ENCODE measurements at regions not wholly inside any gene's neighbourhood (a gene's known extent, or its start where the extent isn't known, plus 50 kb on each side); places are given as distances from the start of the nearest gene placed in this dataset.

GRCh38 chr1:14466006-14466405, 132.5 kb upstream of the KAZN start:
- no peaks in the 10 kb centered on the region for H3K9me3 ChIP-seq (ENCODE audit: control insufficient read depth, low read length)
- H3K27me3 ChIP-seq (replicated peaks; ENCODE audit: control insufficient read depth, insufficient read depth, low read length, poor library complexity, severe bottlenecking): no peaks in the 10 kb centered on the region
- H3K4me1 ChIP-seq (ENCODE audit: control insufficient read depth, insufficient read depth, low read length, poor library complexity, severe bottlenecking): no peaks in the 10 kb centered on the region
- DNase-seq: no peak
- no peak overlapping the region for H3K27ac ChIP-seq (ENCODE audit: insufficient read depth, low read length, poor library complexity, severe bottlenecking)
- H3K4me3 ChIP-seq (ENCODE audit: insufficient read depth, low read depth, low read length, poor library complexity, severe bottlenecking): no peak overlapping the region
- no peaks in the 10 kb centered on the region for H3K36me3 ChIP-seq (ENCODE audit: control insufficient read depth, insufficient read depth, low read length)

GRCh38 chr1:14467112-14467511, 131.4 kb upstream of the KAZN start:
- no peak overlapping the region for H3K27ac ChIP-seq (ENCODE audit: insufficient read depth, low read length, poor library complexity, severe bottlenecking)
- H3K27me3 ChIP-seq (replicated peaks; ENCODE audit: control insufficient read depth, insufficient read depth, low read length, poor library complexity, severe bottlenecking): no peaks in the 10 kb centered on the region
- no peak overlapping the region for H3K4me3 ChIP-seq (ENCODE audit: insufficient read depth, low read depth, low read length, poor library complexity, severe bottlenecking)
- H3K9me3 ChIP-seq (ENCODE audit: control insufficient read depth, low read length): no peaks in the 10 kb centered on the region
- H3K4me1 ChIP-seq (ENCODE audit: control insufficient read depth, insufficient read depth, low read length, poor library complexity, severe bottlenecking): no peaks in the 10 kb centered on the region
- DNase-seq: no peak
- H3K36me3 ChIP-seq (ENCODE audit: control insufficient read depth, insufficient read depth, low read length): no peaks in the 10 kb centered on the region

- Histone ChIP-seq H3K9me3 (ENCODE audit: control insufficient read depth, low read length) (no peaks in the 10 kb centered on the region), H3K27ac (ENCODE audit: insufficient read depth, low read length, poor library complexity, severe bottlenecking) (no peak overlapping the region), H3K4me3 (ENCODE audit: insufficient read depth, low read depth, low read length, poor library complexity, severe bottlenecking) (no peak overlapping the region), H3K27me3 (replicated peaks; ENCODE audit: control insufficient read depth, insufficient read depth, low read length, poor library complexity, severe bottlenecking) (no peaks in the 10 kb centered on the region), H3K4me1 (ENCODE audit: control insufficient read depth, insufficient read depth, low read length, poor library complexity, severe bottlenecking) (no peaks in the 10 kb centered on the region), H3K36me3 (ENCODE audit: control insufficient read depth, insufficient read depth, low read length) (no peaks in the 10 kb centered on the region)
- no peak for DNase-seq
Measured at GRCh38 chr1:14468751-14469150, 129.7 kb upstream of the KAZN start.

- Histone ChIP-seq H3K36me3 (ENCODE audit: control insufficient read depth, insufficient read depth, low read length) (no peaks in the 10 kb centered on the region), H3K27ac (ENCODE audit: insufficient read depth, low read length, poor library complexity, severe bottlenecking) (no peak overlapping the region), H3K27me3 (replicated peaks; ENCODE audit: control insufficient read depth, insufficient read depth, low read length, poor library complexity, severe bottlenecking) (no peaks in the 10 kb centered on the region), H3K4me3 (ENCODE audit: insufficient read depth, low read depth, low read length, poor library complexity, severe bottlenecking) (no peak overlapping the region), H3K4me1 (ENCODE audit: control insufficient read depth, insufficient read depth, low read length, poor library complexity, severe bottlenecking) (no peaks in the 10 kb centered on the region), H3K9me3 (ENCODE audit: control insufficient read depth, low read length) (no peaks in the 10 kb centered on the region)
- no peak for DNase-seq
Measured at GRCh38 chr1:14470802-14471201, 127.7 kb upstream of the KAZN start.

GRCh38 chr1:14474856-14475255, 123.6 kb upstream of the KAZN start:
- Histone ChIP-seq H3K9me3 (ENCODE audit: control insufficient read depth, low read length) (no peaks in the 10 kb centered on the region), H3K27me3 (replicated peaks; ENCODE audit: control insufficient read depth, insufficient read depth, low read length, poor library complexity, severe bottlenecking) (no peaks in the 10 kb centered on the region), H3K27ac (ENCODE audit: insufficient read depth, low read length, poor library complexity, severe bottlenecking) (no peak overlapping the region), H3K4me1 (ENCODE audit: control insufficient read depth, insufficient read depth, low read length, poor library complexity, severe bottlenecking) (no peaks in the 10 kb centered on the region), H3K4me3 (ENCODE audit: insufficient read depth, low read depth, low read length, poor library complexity, severe bottlenecking) (no peak overlapping the region), H3K36me3 (ENCODE audit: control insufficient read depth, insufficient read depth, low read length) (no peaks in the 10 kb centered on the region)
- DNase-seq: no peak

- Histone ChIP-seq H3K36me3 (ENCODE audit: control insufficient read depth, insufficient read depth, low read length) (no peaks in the 10 kb centered on the region), H3K4me3 (ENCODE audit: insufficient read depth, low read depth, low read length, poor library complexity, severe bottlenecking) (no peak overlapping the region), H3K27me3 (replicated peaks; ENCODE audit: control insufficient read depth, insufficient read depth, low read length, poor library complexity, severe bottlenecking) (no peaks in the 10 kb centered on the region), H3K9me3 (ENCODE audit: control insufficient read depth, low read length) (no peaks in the 10 kb centered on the region), H3K27ac (ENCODE audit: insufficient read depth, low read length, poor library complexity, severe bottlenecking) (no peak overlapping the region), H3K4me1 (ENCODE audit: control insufficient read depth, insufficient read depth, low read length, poor library complexity, severe bottlenecking) (no peaks in the 10 kb centered on the region)
- DNase-seq: no peak
Measured at GRCh38 chr1:14476170-14476955, 122.1 kb upstream of the KAZN start.

- DNase-seq: no peak
- Histone ChIP-seq H3K4me3 (ENCODE audit: insufficient read depth, low read depth, low read length, poor library complexity, severe bottlenecking) (no peak overlapping the region), H3K9me3 (ENCODE audit: control insufficient read depth, low read length) (no peaks in the 10 kb centered on the region), H3K27me3 (replicated peaks; ENCODE audit: control insufficient read depth, insufficient read depth, low read length, poor library complexity, severe bottlenecking) (no peaks in the 10 kb centered on the region), H3K27ac (ENCODE audit: insufficient read depth, low read length, poor library complexity, severe bottlenecking) (no peak overlapping the region), H3K36me3 (ENCODE audit: control insufficient read depth, insufficient read depth, low read length) (no peaks in the 10 kb centered on the region), H3K4me1 (ENCODE audit: control insufficient read depth, insufficient read depth, low read length, poor library complexity, severe bottlenecking) (no peaks in the 10 kb centered on the region)
Measured at GRCh38 chr1:14478120-14478519, 120.4 kb upstream of the KAZN start.

GRCh38 chr1:14479865-14480264, 118.6 kb upstream of the KAZN start:
- Histone ChIP-seq H3K4me1 (ENCODE audit: control insufficient read depth, insufficient read depth, low read length, poor library complexity, severe bottlenecking) (no peaks in the 10 kb centered on the region), H3K36me3 (ENCODE audit: control insufficient read depth, insufficient read depth, low read length) (no peaks in the 10 kb centered on the region), H3K27me3 (replicated peaks; ENCODE audit: control insufficient read depth, insufficient read depth, low read length, poor library complexity, severe bottlenecking) (no peaks in the 10 kb centered on the region), H3K4me3 (ENCODE audit: insufficient read depth, low read depth, low read length, poor library complexity, severe bottlenecking) (no peak overlapping the region), H3K27ac (ENCODE audit: insufficient read depth, low read length, poor library complexity, severe bottlenecking) (no peak overlapping the region), H3K9me3 (ENCODE audit: control insufficient read depth, low read length) (no peaks in the 10 kb centered on the region)
- DNase-seq: no peak

GRCh38 chr1:14482784-14483450, 115.6 kb upstream of the KAZN start:
- no peak for DNase-seq
- Histone ChIP-seq H3K27me3 (replicated peaks; ENCODE audit: control insufficient read depth, insufficient read depth, low read length, poor library complexity, severe bottlenecking) (no peaks in the 10 kb centered on the region), H3K4me3 (ENCODE audit: insufficient read depth, low read depth, low read length, poor library complexity, severe bottlenecking) (no peak overlapping the region), H3K36me3 (ENCODE audit: control insufficient read depth, insufficient read depth, low read length) (no peaks in the 10 kb centered on the region), H3K9me3 (ENCODE audit: control insufficient read depth, low read length) (no peaks in the 10 kb centered on the region), H3K4me1 (ENCODE audit: control insufficient read depth, insufficient read depth, low read length, poor library complexity, severe bottlenecking) (no peaks in the 10 kb centered on the region), H3K27ac (ENCODE audit: insufficient read depth, low read length, poor library complexity, severe bottlenecking) (no peak overlapping the region)

GRCh38 chr1:14485285-14485684, 113.2 kb upstream of the KAZN start:
- H3K27ac ChIP-seq (ENCODE audit: insufficient read depth, low read length, poor library complexity, severe bottlenecking): no peak overlapping the region
- no peaks in the 10 kb centered on the region for H3K9me3 ChIP-seq (ENCODE audit: control insufficient read depth, low read length)
- no peak overlapping the region for H3K4me3 ChIP-seq (ENCODE audit: insufficient read depth, low read depth, low read length, poor library complexity, severe bottlenecking)
- H3K27me3 ChIP-seq (replicated peaks; ENCODE audit: control insufficient read depth, insufficient read depth, low read length, poor library complexity, severe bottlenecking): no peaks in the 10 kb centered on the region
- DNase-seq: no peak
- no peaks in the 10 kb centered on the region for H3K4me1 ChIP-seq (ENCODE audit: control insufficient read depth, insufficient read depth, low read length, poor library complexity, severe bottlenecking)
- no peaks in the 10 kb centered on the region for H3K36me3 ChIP-seq (ENCODE audit: control insufficient read depth, insufficient read depth, low read length)
